ENCODE measurements at regions not wholly inside any gene's neighbourhood (a gene's known extent, or its start where the extent isn't known, plus 50 kb on each side); places are given as distances from the start of the nearest gene placed in this dataset.

DNA sequence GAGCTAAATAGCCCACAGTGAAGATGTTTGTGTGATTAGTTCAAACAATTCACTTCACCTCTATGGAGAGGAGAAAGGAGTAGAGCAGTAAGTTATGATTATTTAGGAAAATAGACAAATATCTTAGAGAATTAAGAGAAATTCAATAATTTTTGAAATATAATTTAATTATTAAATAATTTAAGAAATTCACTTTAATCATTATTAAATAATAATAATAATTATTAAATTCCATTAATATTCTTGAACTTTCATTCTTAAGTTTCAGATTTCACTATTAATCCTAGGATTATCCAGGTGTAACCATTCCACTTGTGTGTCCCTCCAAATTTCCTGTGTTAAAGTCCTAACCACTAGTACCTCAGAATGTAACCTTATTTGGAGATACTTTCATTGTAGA, 58.9 kb upstream of the RGS18 start:
- no peak for DNase-seq (ENCODE audit: low spot score)

DNA sequence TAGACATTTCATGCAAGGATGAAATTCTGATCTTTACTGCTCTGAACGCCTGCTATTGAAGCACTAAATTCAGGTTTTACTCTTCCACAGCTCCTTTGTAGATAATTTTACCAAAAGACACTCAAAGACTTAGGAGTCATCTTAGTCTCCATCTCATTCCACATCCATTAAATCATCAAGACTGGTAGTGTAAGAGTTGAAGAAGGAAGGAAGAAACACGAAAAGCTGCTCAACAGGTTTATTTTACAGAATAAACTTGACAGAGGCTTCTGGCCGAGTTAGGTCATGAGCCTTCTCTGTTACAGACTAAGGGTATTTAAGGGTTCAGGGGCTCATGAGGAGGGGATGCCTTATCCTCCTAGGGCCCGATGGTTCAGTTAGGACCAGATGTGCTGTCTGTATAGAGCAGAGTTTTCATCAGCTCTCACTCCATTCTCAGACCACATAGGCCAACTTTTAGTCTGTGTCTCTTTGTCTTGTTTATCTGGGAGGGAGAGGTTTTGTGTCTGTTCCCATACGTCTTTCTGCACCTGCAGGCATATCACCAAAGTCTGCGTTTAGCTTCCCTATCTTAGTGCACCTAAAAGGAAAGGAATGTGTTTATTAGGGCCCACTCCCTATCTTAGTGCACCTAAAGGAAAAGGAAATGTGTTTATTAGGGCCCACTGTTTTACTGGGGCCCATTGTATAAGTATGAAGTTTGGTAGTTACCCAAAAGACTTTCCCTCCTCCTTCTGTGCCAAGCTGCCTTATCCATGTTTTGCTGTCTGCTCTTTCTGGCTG, 57.4 kb upstream of the RGS18 start:
- no peak for DNase-seq (ENCODE audit: low spot score)

DNA sequence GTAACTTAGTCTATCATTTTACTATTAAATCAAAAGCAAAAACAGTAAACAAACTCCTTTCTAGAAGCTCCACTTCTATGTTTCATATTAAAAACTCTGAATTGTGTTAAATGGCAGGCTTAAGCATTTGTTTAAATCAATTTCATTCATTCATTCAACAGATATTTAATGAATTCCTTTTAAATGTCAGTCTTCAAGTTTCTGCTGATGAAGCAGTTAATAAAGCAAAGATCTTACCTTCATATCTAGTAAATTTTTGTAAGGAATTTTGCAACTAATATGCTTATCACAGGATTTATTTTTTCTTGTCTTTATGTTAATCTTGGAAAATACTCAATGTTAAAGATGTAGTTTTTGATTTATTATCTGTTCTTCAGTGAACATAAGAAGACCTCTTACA, 54.1 kb upstream of the RGS18 start:
- DNase-seq (ENCODE audit: low spot score): no peak

DNA sequence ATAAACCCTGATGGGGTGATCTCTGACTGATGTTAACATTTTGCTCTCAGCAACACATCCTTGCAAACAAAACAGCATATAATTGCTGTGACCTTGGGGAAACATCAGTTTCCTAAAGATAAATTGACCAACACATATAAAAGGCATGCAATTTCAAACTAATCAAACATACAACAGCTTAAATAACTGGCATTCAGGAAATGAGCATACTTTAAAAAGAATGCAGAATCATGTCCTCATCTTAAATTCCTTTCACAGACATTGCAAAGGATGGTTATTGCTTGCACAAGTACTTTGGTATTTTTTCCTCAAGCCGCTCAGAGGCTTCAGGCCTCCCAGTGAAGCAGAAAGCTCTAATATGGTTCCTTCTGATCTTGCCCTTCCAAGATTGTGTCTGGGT, 53.4 kb upstream of the RGS18 start:
- DNase-seq (ENCODE audit: low spot score): peak; percentile 4

DNA sequence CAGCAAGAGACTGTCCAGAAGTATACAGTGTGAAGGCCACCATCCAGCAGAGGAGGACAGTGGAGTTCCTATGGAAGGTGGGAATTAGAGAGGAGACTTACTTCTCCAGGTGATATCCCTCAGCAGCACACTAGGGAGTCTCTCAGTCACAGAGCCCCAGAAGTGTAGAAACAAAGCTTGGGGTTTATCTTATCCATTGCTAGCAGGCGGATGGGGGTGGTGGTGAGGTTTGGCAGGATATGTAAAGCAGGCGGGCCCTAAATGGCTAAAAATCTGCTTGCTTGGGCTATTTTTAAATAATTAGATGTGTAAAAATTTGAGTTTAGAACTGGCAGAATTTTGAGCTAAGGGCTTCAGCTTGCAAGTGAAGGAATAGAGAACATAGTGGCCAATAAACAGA, 50.1 kb upstream of the RGS18 start:
- no peak for DNase-seq (ENCODE audit: low spot score)

All from GM03348 (cell line).